Right lobe of liver (tissue), 4 donors: ENCODE measurements at regions not wholly inside any gene's neighbourhood (a gene's known extent, or its start where the extent isn't known, plus 50 kb on each side); places are given as distances from the start of the nearest gene placed in this dataset.

Experiments
- POLR2A ChIP-seq: fragments of 450-650 bp; IDR thresholded peaks from one replicate; pipeline ENCODE4 v1.6.1; 2017; ENCODE audit warnings: antibody characterized with exemption, mild to moderate bottlenecking
- TF ChIP-seq, protein P1 (sequence below), 4 donors: fragments of 200-600 bp in 3 of 4; fragments of 450-650 bp in 1 of 4; IDR thresholded peaks; one replicate each; pipeline versions ENCODE4 v1.5.1 to v1.8.0; 2016 to 2022; ENCODE audit warnings: antibody characterized with exemption in 4 of 4, mild to moderate bottlenecking in 2 of 4
- donor health status: DM: no; HTN: no; CAD: no.
- donor health status: DM: no; HTN: no; CAD: no.
- donor health status: DM: no; HTN: yes; CAD: no.

DNA sequence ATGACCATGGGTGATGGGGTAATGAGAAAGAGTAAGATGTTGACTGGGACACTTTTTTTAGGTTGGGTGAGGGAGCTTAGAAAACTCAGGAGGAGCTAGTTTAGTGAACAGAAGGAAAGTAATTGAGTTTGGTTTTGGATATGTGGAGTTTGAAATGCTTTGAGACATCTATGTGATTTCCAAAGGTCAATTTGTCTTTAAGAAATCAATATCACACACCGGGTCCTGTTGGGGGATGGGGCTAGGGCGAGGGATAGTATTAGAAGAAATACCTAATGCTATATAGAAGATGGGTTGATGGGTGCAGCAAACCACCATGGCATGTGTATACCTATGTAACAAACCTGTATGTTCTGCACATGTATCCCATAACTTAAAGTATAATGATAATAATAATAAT lies 118.4 kb downstream of the ASCL1 start:
- TF ChIP-seq, protein P1, sequence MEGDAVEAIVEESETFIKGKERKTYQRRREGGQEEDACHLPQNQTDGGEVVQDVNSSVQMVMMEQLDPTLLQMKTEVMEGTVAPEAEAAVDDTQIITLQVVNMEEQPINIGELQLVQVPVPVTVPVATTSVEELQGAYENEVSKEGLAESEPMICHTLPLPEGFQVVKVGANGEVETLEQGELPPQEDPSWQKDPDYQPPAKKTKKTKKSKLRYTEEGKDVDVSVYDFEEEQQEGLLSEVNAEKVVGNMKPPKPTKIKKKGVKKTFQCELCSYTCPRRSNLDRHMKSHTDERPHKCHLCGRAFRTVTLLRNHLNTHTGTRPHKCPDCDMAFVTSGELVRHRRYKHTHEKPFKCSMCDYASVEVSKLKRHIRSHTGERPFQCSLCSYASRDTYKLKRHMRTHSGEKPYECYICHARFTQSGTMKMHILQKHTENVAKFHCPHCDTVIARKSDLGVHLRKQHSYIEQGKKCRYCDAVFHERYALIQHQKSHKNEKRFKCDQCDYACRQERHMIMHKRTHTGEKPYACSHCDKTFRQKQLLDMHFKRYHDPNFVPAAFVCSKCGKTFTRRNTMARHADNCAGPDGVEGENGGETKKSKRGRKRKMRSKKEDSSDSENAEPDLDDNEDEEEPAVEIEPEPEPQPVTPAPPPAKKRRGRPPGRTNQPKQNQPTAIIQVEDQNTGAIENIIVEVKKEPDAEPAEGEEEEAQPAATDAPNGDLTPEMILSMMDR (IDR thresholded peaks at IDR 0.05), result no peak
- no peak for TF ChIP-seq POLR2A
